GM18873 (cell line): ENCODE measurements at regions not wholly inside any gene's neighbourhood (a gene's known extent, or its start where the extent isn't known, plus 50 kb on each side); places are given as distances from the start of the nearest gene placed in this dataset.

Experiments used
- ATAC-seq: cut with Tn5 transposase; IDR thresholded peaks from one replicate; pipeline ENCODE4 v1.9.1; 2021; ENCODE audit warnings: mild to moderate bottlenecking, moderate library complexity, moderate number of reproducible peaks; ENCODE audit not compliant: unreplicated experiment, low FRiP score

- no peak for ATAC-seq
These were observed 115.2 kb downstream of the PAX1 start for GRCh38 chr20:21820688-21821087.

GRCh38 chr20:21820045-21820444 is 114.6 kb downstream of the PAX1 start:
- ATAC-seq, result no peak

GRCh38 chr20:21812379-21812778 is 106.9 kb downstream of the PAX1 start:
- no peak for ATAC-seq

- ATAC-seq, result no peak
These were observed 104.6 kb downstream of the PAX1 start for GRCh38 chr20:21809961-21810523.

- no peak for ATAC-seq
These were observed 103.6 kb downstream of the PAX1 start for GRCh38 chr20:21808863-21809664.

GRCh38 chr20:21808139-21808538 is 102.7 kb downstream of the PAX1 start:
- ATAC-seq, result no peak

- no peak for ATAC-seq
These were observed 99.3 kb downstream of the PAX1 start for GRCh38 chr20:21804802-21805201.

GRCh38 chr20:21801193-21801592 is 95.7 kb downstream of the PAX1 start:
- ATAC-seq, result no peak

- ATAC-seq, result no peak
These were observed 92.9 kb downstream of the PAX1 start for GRCh38 chr20:21798384-21798783.

GRCh38 chr20:21796059-21796458 is 90.6 kb downstream of the PAX1 start:
- ATAC-seq, result no peak

- no peak for ATAC-seq
These were observed 82.6 kb downstream of the PAX1 start for GRCh38 chr20:21788082-21788481.

- ATAC-seq, result no peak
These were observed 76.1 kb downstream of the PAX1 start for GRCh38 chr20:21781446-21782075.

- no peak for ATAC-seq
These were observed 75.1 kb downstream of the PAX1 start for GRCh38 chr20:21780528-21780927.
